ENCODE measurements at regions not wholly inside any gene's neighbourhood (a gene's known extent, or its start where the extent isn't known, plus 50 kb on each side); places are given as distances from the start of the nearest gene placed in this dataset.

- TF ChIP-seq TAF1 (IDR thresholded peaks at IDR 0.05; ENCODE audit: borderline replicate concordance, low read depth, low read length) = no peak
- no peak for TF ChIP-seq POLR2A (IDR thresholded peaks at IDR 0.05; ENCODE audit: low read depth, low read length)
Observed at GRCh38 chr21:17726047-17726829, 92.9 kb downstream of the C21orf91 start.

Data from GM12892 (cell line).